WTC11 (cell line): ENCODE measurements at regions not wholly inside any gene's neighbourhood (a gene's known extent, or its start where the extent isn't known, plus 50 kb on each side); places are given as distances from the start of the nearest gene placed in this dataset.

Experiments
- ATAC-seq: fragments of 200-7000 bp; cut with Tn5 transposase; 2 replicates; pipeline ENCODE4 v1.10.0; 2021; ENCODE audit warnings: mild to moderate bottlenecking, moderate library complexity
- CTCF ChIA-PET: fragments of 300-600 bp; sonication (Branson Sonifier 250); formaldehyde crosslinking; loops from one replicate; lab custom pipeline; 2021; ENCODE audit warnings: antibody characterized with exemption; lab: Charles Lee
- POLR2A ChIA-PET: fragments of 350-600 bp; sonication (Branson Sonifier 250); formaldehyde crosslinking; loops from one replicate; lab custom pipeline; 2021; ENCODE audit warnings: antibody characterized with exemption; lab: Charles Lee
- DNase-seq: peaks from one replicate; pipeline ENCODE4 v3.0.0; 2021; ENCODE audit warnings: low spot score
- H3K27ac Mint-ChIP-seq: 2 replicates; pipeline ENCODE4 v1.8.0; 2021; ENCODE audit warnings: mixed read lengths
- H3K27me3 Mint-ChIP-seq: 2 replicates; pipeline ENCODE4 v1.8.0; 2021; ENCODE audit warnings: low read depth, mild to moderate bottlenecking, moderate library complexity, mixed read lengths
- H3K36me3 Mint-ChIP-seq: 2 replicates; pipeline ENCODE4 v1.8.0; 2021; ENCODE audit warnings: mixed read lengths
- H3K4me1 Mint-ChIP-seq: 2 replicates; pipeline ENCODE4 v1.8.0; 2022; ENCODE audit warnings: mixed read lengths
- H3K4me3 Mint-ChIP-seq: 2 replicates; pipeline ENCODE4 v1.8.0; 2021; ENCODE audit warnings: mild to moderate bottlenecking, moderate library complexity, mixed read lengths
- H3K9me3 Mint-ChIP-seq: 2 replicates; pipeline ENCODE4 v1.8.0; 2021; ENCODE audit warnings: mixed read lengths
- CBFB ChIP-seq: sonication (generic); formaldehyde crosslinking; IDR thresholded peaks from 2 replicates; pipeline ENCODE4 v1.8.1; 2022; ENCODE audit warnings: mild to moderate bottlenecking, low read depth, missing genetic modification reagents
- CDX4 ChIP-seq: fragments of 250-450 bp; sonication (Bioruptor Pico); IDR thresholded peaks from 2 replicates; pipeline ENCODE4 v1.9.0; 2021; ENCODE audit warnings: moderate library complexity, mild to moderate bottlenecking, inconsistent platforms, borderline replicate concordance
- EMX1 ChIP-seq: fragments of 250-450 bp; sonication (Bioruptor Pico); IDR thresholded peaks from 2 replicates; pipeline ENCODE4 v1.8.0; 2021; ENCODE audit warnings: mild to moderate bottlenecking
- ERG ChIP-seq: fragments of 250-450 bp; sonication (Bioruptor Pico); IDR thresholded peaks from 2 replicates; pipeline ENCODE4 v1.8.0; 2021; ENCODE audit warnings: mild to moderate bottlenecking
- FOXP4 ChIP-seq: sonication (generic); formaldehyde crosslinking; IDR thresholded peaks from 2 replicates; pipeline ENCODE4 v1.8.0; 2022; ENCODE audit warnings: mild to moderate bottlenecking, missing genetic modification reagents
- GRHL2 ChIP-seq: fragments of 250-450 bp; sonication (Bioruptor Pico); IDR thresholded peaks from 2 replicates; pipeline ENCODE4 v1.8.0; 2022; ENCODE audit warnings: mild to moderate bottlenecking, moderate library complexity; ENCODE audit not compliant: insufficient replicate concordance, severe bottlenecking
- IRF2 ChIP-seq: sonication (generic); formaldehyde crosslinking; IDR thresholded peaks from 2 replicates; pipeline ENCODE4 v1.8.0; 2022; ENCODE audit warnings: low read depth, missing genetic modification reagents, borderline replicate concordance
- NR3C1 ChIP-seq: sonication (generic); formaldehyde crosslinking; conservative IDR thresholded peaks from 2 replicates; pipeline ENCODE4 v1.8.1; 2023; ENCODE audit warnings: low read depth, mild to moderate bottlenecking, missing genetic modification reagents
- SMAD3 ChIP-seq: sonication (generic); formaldehyde crosslinking; IDR thresholded peaks from 2 replicates; pipeline ENCODE4 v1.8.0; 2022; ENCODE audit warnings: missing genetic modification reagents, mild to moderate bottlenecking, borderline replicate concordance
- SOX15 ChIP-seq: fragments of 250-450 bp; sonication (Bioruptor Pico); IDR thresholded peaks from 2 replicates; pipeline ENCODE4 v1.9.0; 2021; ENCODE audit warnings: mild to moderate bottlenecking
- ZBTB21 ChIP-seq: sonication (generic); formaldehyde crosslinking; IDR thresholded peaks from 2 replicates; pipeline ENCODE4 v1.8.1; 2023; ENCODE audit warnings: mild to moderate bottlenecking, missing genetic modification reagents, borderline replicate concordance
- ZNF138 ChIP-seq: sonication (generic); formaldehyde crosslinking; conservative IDR thresholded peaks from 2 replicates; pipeline ENCODE4 v1.8.1; 2022; ENCODE audit warnings: mild to moderate bottlenecking, moderate library complexity, missing genetic modification reagents
- ZNF219 ChIP-seq: sonication (generic); formaldehyde crosslinking; IDR thresholded peaks from 2 replicates; pipeline ENCODE4 v1.8.0; 2023; ENCODE audit warnings: missing genetic modification reagents, mild to moderate bottlenecking, borderline replicate concordance
- TF ChIP-seq, protein P1 (sequence below): fragments of 250-450 bp; sonication (Bioruptor Pico); IDR thresholded peaks from 2 replicates; pipeline ENCODE4 v1.9.0; 2021; ENCODE audit warnings: mild to moderate bottlenecking, borderline replicate concordance
- TF ChIP-seq, protein P2 (sequence below): sonication (generic); formaldehyde crosslinking; IDR thresholded peaks from 2 replicates; pipeline ENCODE4 v1.8.0; 2022; ENCODE audit warnings: missing genetic modification reagents
- TF ChIP-seq, protein P3 (sequence below): sonication (generic); formaldehyde crosslinking; IDR thresholded peaks from 2 replicates; pipeline ENCODE4 v1.8.1; 2023; ENCODE audit warnings: mild to moderate bottlenecking, missing genetic modification reagents, moderate library complexity
- TF ChIP-seq, protein P4 (sequence below): sonication (generic); formaldehyde crosslinking; IDR thresholded peaks from 2 replicates; pipeline ENCODE4 v1.8.0; 2023; ENCODE audit warnings: missing genetic modification reagents, mild to moderate bottlenecking, borderline replicate concordance

GRCh38 chr6:67933278-67933677, 701.8 kb upstream of the ADGRB3 start:
- ATAC-seq, result peak; percentile 96
- Mint-ChIP-seq H3K27ac (no peak overlapping the region), H3K36me3 (0 out of 2 replicates have a peak, but pooled peaks cover 4% of the 10 kb centered on the region), H3K4me3 (no peak overlapping the region), H3K4me1 (peaks cover 8% of the 10 kb centered on the region), H3K9me3 (peaks cover 11% of the 10 kb centered on the region), H3K27me3 (no peaks in the 10 kb centered on the region)
- CTCF ChIA-PET, result interaction anchor here (0.5 to 1.5 kb wide), 11 partner anchors 21 to 411 kb away, joined by 3 to 15 read pairs (median 4); no protein-coding TSS in a partner anchor
- DNase-seq, result peak; percentile 45
- POLR2A ChIA-PET, result no interaction called here
- TF ChIP-seq FOXP4 (CRISPR knock-in tag) (no peak), CBFB (CRISPR knock-in tag) (no peak), IRF2 (CRISPR knock-in tag) (no peak), SOX15 (CRISPR knock-in tag) (no peak), NR3C1 (CRISPR knock-in tag) (no peak), ZBTB21 (no peak), GRHL2 (CRISPR knock-in tag) (no peak), ERG (CRISPR knock-in tag) (no peak), CDX4 (CRISPR knock-in tag) (no peak), EMX1 (CRISPR knock-in tag) (no peak), SMAD3 (CRISPR knock-in tag) (no peak), ZNF138 (no peak), ZNF219 (no peak)
- TF ChIP-seq, protein P1, sequence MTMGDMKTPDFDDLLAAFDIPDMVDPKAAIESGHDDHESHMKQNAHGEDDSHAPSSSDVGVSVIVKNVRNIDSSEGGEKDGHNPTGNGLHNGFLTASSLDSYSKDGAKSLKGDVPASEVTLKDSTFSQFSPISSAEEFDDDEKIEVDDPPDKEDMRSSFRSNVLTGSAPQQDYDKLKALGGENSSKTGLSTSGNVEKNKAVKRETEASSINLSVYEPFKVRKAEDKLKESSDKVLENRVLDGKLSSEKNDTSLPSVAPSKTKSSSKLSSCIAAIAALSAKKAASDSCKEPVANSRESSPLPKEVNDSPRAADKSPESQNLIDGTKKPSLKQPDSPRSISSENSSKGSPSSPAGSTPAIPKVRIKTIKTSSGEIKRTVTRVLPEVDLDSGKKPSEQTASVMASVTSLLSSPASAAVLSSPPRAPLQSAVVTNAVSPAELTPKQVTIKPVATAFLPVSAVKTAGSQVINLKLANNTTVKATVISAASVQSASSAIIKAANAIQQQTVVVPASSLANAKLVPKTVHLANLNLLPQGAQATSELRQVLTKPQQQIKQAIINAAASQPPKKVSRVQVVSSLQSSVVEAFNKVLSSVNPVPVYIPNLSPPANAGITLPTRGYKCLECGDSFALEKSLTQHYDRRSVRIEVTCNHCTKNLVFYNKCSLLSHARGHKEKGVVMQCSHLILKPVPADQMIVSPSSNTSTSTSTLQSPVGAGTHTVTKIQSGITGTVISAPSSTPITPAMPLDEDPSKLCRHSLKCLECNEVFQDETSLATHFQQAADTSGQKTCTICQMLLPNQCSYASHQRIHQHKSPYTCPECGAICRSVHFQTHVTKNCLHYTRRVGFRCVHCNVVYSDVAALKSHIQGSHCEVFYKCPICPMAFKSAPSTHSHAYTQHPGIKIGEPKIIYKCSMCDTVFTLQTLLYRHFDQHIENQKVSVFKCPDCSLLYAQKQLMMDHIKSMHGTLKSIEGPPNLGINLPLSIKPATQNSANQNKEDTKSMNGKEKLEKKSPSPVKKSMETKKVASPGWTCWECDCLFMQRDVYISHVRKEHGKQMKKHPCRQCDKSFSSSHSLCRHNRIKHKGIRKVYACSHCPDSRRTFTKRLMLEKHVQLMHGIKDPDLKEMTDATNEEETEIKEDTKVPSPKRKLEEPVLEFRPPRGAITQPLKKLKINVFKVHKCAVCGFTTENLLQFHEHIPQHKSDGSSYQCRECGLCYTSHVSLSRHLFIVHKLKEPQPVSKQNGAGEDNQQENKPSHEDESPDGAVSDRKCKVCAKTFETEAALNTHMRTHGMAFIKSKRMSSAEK (CRISPR knock-in tag), result no peak
- TF ChIP-seq, protein P2, sequence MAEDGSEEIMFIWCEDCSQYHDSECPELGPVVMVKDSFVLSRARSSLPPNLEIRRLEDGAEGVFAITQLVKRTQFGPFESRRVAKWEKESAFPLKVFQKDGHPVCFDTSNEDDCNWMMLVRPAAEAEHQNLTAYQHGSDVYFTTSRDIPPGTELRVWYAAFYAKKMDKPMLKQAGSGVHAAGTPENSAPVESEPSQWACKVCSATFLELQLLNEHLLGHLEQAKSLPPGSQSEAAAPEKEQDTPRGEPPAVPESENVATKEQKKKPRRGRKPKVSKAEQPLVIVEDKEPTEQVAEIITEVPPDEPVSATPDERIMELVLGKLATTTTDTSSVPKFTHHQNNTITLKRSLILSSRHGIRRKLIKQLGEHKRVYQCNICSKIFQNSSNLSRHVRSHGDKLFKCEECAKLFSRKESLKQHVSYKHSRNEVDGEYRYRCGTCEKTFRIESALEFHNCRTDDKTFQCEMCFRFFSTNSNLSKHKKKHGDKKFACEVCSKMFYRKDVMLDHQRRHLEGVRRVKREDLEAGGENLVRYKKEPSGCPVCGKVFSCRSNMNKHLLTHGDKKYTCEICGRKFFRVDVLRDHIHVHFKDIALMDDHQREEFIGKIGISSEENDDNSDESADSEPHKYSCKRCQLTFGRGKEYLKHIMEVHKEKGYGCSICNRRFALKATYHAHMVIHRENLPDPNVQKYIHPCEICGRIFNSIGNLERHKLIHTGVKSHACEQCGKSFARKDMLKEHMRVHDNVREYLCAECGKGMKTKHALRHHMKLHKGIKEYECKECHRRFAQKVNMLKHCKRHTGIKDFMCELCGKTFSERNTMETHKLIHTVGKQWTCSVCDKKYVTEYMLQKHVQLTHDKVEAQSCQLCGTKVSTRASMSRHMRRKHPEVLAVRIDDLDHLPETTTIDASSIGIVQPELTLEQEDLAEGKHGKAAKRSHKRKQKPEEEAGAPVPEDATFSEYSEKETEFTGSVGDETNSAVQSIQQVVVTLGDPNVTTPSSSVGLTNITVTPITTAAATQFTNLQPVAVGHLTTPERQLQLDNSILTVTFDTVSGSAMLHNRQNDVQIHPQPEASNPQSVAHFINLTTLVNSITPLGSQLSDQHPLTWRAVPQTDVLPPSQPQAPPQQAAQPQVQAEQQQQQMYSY (CRISPR knock-in tag), result no peak
- TF ChIP-seq, protein P3, sequence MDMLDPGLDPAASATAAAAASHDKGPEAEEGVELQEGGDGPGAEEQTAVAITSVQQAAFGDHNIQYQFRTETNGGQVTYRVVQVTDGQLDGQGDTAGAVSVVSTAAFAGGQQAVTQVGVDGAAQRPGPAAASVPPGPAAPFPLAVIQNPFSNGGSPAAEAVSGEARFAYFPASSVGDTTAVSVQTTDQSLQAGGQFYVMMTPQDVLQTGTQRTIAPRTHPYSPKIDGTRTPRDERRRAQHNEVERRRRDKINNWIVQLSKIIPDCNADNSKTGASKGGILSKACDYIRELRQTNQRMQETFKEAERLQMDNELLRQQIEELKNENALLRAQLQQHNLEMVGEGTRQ (CRISPR knock-in tag), result no peak
- TF ChIP-seq, protein P4, sequence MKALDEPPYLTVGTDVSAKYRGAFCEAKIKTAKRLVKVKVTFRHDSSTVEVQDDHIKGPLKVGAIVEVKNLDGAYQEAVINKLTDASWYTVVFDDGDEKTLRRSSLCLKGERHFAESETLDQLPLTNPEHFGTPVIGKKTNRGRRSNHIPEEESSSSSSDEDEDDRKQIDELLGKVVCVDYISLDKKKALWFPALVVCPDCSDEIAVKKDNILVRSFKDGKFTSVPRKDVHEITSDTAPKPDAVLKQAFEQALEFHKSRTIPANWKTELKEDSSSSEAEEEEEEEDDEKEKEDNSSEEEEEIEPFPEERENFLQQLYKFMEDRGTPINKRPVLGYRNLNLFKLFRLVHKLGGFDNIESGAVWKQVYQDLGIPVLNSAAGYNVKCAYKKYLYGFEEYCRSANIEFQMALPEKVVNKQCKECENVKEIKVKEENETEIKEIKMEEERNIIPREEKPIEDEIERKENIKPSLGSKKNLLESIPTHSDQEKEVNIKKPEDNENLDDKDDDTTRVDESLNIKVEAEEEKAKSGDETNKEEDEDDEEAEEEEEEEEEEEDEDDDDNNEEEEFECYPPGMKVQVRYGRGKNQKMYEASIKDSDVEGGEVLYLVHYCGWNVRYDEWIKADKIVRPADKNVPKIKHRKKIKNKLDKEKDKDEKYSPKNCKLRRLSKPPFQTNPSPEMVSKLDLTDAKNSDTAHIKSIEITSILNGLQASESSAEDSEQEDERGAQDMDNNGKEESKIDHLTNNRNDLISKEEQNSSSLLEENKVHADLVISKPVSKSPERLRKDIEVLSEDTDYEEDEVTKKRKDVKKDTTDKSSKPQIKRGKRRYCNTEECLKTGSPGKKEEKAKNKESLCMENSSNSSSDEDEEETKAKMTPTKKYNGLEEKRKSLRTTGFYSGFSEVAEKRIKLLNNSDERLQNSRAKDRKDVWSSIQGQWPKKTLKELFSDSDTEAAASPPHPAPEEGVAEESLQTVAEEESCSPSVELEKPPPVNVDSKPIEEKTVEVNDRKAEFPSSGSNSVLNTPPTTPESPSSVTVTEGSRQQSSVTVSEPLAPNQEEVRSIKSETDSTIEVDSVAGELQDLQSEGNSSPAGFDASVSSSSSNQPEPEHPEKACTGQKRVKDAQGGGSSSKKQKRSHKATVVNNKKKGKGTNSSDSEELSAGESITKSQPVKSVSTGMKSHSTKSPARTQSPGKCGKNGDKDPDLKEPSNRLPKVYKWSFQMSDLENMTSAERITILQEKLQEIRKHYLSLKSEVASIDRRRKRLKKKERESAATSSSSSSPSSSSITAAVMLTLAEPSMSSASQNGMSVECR, result no peak
